Stimulated activated naive CD4-positive, alpha-beta T cell treated with Interleukin-2 at 50 U/mL for 16 hours (primary cell): ENCODE measurements at regions not wholly inside any gene's neighbourhood (a gene's known extent, or its start where the extent isn't known, plus 50 kb on each side); places are given as distances from the start of the nearest gene placed in this dataset.

ENCODE experiments used
- DNase-seq: peaks from one replicate; lab custom pipeline; 2025; lab: John Stamatoyannopoulos, UW

DNA sequence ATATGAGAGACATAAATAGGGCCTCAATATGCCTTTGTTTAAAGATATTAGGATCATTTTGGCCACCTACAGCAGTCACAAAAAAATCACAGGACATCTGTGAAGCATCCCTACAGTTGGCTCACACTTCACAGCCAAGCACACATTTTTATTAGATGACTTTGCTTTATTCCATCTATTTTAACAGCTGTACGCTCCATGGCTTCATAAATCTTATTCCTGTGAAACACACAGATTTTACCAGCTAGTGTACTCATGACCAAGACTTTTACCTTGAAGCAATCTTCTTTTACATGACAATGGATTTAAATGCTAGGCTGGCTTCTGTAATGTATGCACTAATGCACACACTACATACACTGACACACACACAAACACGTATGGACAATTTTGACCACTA lies 254.8 kb upstream of the PITRM1 start:
- DNase-seq, result no peak

DNA sequence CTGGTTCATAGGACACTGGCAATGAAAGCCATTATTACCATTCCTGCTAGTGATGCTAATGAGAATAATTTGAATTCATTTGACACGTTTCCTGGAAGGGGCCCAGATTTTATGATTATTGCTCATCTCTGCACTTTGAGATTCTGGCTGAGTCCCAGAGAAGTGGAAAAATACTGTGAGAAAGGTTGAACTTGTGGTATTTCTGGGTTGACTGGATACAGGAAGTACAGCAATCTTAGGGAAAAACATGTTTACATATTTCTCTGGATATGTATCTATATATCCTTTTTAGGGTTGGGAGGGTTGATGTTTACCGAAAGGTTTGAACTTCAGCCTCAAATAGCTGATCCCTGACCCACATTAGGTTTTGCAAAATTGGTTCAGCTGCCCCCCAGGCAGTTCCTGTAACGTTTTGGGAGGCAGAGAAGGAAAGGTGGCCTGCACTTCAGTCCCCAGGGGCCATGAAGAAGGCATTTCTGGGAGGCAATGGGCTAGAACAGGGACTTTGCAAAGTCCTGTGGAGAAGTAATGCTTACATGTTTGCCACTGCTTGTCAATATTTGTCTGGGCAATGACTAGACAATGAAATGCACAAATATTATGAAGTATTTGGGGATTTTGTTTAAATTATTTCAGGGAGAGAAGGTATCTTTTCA lies 253.7 kb upstream of the PITRM1 start:
- no peak for DNase-seq

DNA sequence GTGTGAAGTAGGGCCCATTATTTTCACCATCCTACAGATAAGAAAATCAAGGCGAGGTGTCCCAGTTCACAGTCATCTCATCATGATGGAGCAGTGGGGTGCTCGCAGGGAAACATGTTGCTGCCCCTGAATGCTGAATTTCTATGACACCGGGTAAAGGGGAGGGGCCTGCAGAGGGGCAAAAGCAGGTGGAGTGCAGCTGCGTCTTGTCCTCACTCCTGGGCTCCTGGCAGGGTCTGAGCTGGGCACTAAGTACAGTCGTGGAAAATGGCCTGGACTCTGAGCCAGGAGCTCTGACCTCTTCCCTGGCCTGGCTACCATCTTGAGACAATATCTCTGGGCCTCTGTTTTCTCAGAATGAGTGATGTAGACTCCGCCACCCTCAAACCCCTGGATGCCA lies 253.1 kb upstream of the PITRM1 start:
- no peak for DNase-seq

DNA sequence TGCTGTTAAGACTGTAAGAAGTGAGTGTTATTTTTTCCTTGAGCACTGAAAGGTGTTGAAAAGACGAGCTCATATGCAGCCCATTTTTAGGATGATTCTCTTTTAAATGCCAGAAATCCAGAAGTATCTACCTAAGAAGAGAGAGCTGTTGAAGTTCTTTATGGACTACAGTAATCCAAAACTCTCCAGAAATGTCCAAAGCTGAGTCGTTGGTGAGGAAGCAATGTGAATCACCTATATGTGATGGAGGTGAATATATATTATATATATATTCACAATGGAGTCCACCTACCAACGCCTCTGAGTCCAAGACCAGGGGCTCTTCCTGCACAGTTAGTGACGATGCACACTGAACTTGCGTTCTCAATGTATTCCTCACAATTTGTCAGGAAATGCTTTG lies 252.7 kb upstream of the PITRM1 start:
- no peak for DNase-seq

DNA sequence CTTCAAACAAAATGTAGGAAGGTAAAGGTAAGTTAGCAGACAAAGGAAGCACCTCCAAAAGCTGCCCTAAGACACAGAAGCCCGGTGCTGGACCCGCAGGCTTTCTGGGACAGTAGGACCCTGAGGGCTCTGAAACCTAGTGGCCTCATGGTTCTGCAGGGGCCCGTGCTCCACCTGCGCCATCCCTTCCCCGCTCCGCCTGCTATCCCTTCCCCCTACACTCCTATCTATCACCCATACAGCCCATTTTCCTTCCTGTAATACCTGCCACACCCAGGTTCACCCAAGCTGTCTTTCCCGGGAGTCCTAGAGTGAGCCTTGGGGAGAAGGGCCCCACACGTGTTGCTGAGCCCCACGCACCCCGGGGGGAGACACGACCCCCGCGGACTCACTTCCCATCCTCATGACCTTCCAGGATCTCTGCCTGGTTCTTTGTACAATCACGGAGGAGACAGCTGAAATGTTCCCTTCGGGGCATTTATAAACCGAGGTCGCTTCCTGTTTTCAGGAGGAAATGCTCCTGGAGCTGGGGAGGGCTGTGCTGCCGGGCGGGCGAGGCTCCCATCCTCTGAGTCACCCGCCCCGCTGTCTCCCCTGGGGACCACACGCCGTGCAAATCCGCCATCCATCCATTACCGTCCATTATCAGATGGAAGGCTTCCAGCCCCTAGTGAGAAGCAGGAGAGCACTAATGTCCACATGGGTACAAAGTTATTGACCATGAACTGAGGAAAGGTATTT lies 251.7 kb upstream of the PITRM1 start:
- DNase-seq, result no peak

DNA sequence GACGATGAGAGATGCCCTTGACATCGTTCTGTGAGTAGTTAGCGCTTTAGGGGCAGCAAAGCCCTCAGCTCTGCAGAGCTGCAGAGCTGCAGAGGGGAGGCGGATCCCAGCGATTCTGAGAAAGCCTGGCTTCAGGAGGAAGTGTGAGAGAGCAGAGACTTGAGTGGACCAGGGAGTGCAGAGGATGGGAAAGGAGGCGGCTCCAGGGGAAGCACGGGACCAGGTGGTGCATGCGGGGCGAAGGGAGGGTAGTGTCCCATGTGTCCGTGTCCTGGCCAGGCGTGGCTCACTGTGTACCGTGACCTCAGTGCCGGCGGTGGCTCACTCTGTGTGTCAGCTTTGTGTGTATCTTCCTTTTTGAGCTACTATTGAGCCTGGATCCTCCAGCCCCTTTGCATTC lies 250.8 kb upstream of the PITRM1 start:
- no peak for DNase-seq

DNA sequence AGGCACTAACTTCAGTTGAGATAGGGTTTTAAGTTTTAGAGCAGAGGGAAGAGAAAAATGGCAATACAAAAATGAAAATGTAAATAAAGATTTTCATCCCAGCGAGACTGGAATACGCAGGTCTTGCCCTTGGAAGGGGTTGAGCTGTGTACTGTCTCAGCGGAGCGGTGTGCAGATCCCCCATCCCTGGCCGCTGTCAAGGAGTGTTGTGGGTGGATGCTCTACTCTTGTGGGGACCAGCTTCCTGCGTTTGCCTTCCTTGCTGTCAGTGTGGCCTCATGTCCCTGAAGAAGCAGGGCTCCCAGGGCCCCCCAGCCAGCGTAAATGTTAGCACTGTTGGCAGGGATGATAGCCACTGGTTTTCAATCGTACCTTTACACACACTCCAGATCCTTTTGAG lies 249.7 kb upstream of the PITRM1 start:
- no peak for DNase-seq

DNA sequence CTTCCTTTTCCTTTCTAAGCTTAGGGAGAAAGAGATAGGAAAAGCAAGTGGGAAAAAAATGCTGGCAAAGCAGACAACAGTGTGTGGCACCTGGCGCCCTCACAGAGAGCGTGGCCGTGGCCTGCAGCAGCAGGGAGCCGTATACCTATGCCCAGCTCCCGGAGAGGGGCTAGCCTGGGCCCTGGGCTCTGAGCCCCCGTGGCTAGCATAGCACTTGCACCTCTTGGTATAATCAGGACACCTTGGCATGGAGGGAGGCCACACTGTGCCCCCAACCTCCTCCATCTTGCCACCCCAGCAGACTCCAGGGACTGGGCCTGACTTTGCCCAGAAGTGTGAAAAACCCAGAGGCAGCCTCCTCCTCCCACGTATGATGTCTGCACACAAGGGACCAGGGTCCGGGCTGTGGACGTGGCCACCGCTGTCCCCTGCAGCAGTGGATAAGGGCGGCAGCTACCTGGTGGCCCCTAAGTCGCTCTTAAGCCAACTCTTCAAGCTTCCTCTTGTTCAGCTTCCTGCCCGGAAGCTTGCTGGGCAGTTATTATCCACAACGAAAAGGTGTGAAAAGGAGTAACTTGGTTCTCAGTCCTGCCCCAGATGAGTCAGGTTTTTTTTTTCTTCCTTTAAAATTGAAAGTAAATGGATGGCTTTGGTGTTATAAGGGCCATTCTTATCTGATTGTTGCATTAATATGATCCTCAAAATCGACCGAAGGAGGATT lies 249.1 kb upstream of the PITRM1 start:
- DNase-seq, result no peak

DNA sequence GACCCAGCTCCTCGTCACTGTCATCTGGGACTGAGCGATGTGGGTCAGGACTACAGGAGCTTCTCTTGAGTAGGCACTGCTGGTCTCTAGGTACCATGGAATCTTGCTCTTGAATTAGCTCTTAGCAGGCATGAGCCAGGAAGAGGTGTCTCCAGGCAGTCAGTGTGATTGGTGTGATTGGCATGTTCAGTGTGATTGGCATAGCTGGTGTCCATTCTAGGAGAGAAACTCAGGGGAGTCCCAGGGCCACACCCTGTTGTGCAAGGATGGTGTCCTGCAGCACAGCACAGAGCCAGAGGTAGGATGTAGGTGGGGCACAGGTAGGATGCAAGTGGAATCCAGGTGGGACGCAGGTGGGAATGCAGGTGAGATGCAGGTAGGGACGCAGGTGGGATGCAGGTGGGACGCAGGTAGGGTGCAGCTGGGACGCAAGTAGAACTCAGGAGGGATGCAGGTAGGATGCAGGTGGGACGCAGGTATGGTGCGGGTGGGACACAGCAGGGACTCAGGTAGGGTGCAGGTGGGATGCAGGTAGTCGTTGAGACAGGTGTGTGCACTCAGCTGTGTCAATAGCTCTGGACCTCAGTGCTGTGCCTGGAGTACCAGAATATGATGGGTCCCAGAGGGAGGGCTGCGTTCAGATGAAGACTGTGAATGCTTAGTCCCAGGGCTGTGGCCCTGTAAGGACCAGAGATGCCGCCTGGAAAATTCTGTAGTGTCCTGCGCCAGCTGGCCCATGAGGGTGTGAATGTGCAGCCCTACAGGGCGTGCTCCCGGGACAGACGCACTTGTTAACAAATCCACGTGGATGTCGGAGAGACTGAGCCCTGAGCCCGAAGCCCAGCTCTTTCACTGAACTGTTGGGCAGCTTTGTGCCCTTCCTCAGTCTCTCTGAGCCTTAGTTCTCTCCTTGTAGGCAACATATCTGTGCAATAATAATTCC lies 248.2 kb upstream of the PITRM1 start:
- DNase-seq, result no peak

DNA sequence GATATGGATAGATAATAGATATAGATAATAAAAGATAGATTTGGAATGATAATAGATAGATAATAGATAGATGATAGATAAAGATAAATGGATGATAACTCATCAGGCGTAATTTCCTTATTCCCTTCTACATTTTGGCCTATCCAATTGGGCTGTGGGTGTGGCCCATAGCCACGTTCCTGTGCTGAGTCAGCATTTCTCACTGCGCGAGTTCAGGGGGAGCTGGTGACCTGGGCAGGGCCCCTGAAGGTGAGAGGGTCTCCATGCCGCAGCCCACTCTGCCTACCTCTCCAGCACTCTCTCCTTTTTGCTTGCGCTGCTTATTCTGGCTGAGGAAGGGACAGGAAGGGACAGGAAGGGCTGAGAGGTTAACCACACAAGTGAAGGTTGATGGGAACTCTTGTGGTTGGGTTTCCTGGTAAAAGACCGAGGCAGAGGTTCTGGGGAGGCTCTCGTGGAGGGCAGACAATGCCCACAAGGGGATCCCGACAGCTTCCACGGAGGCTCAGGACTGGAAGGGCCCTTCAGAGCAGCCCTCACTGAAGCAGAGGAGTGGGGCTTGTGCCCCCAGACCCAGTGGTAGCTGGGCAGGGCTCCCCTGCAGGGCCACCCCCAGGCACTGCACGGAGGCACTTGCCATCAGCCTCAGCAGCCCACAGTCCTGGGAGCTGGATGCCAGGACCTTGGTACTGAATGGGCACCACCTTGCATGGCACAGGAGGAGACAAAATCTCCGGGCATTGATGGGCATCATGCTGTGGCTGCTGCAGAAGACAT lies 247.3 kb upstream of the PITRM1 start:
- DNase-seq, result no peak

DNA sequence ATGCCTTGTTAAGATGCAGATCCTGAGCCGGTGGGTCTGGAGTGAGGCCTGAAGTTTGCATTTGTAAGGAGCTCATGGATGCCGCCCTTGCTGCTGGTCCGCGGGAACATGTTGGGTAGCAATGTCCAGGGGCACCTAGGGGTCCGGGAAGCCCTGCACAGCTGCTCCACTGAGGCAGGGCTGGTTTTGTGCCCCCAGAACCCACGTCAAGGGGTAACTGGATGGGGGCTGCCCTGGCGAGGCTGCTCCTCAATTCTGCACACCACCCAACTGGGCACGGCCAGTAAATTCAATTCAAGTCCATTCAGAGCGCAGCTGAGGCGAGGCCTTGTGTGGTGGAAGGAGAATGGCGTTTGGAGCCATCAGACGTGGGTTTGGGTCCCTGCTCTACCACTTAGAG lies 246.3 kb upstream of the PITRM1 start:
- DNase-seq, result no peak

DNA sequence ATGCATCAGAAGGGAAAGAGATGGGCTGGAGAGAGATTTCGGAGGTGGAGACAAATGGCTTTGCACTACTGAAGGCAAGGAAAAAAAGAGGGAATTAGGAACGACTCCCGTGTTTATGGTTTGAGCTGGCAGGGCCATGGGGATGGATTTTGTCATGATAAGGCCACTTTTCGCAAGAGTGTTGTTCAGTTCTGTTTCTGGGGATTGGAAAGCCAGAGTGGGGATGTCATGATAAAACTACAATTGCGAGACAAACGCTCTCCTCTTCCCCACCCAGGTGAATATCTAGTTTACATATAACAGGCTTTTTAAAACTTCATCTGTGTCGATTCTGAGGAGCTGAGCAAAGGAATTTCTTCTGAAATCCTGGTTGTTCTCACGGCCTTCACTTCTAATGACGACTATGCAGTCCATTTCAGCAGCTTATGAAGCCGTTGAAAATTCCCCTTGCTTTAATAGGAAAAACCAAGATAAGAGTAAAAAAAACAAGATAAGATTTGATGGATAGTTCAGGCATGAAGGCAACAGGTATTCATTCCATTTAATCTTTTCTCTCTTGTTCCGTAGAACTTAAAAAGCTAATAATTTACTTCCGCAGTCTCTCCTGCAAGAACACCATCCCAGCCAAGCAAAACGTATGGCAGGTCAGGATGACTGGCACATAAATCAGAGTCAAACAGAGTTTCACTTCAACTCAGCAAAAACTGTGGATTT lies 245.6 kb upstream of the PITRM1 start:
- no peak for DNase-seq

DNA sequence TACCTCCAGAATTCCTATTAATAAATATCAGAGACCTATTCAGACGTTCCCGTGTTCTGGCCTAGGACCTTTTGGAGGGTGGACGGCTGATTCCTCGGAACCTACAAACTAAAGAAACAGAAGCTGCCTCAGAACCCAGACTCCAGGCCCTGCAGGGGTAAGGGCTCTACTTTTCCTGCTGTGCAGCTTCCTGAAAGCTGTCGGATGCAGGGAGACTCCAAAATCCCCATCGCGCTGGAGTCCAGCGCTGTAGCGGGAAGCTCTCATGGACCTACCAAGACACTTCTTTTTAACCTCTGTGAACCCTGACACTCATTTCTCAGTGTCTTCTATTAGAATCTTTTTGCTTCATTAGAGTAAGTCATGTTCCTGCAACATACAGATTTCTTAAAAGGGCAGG lies 244.5 kb upstream of the PITRM1 start:
- DNase-seq, result no peak

DNA sequence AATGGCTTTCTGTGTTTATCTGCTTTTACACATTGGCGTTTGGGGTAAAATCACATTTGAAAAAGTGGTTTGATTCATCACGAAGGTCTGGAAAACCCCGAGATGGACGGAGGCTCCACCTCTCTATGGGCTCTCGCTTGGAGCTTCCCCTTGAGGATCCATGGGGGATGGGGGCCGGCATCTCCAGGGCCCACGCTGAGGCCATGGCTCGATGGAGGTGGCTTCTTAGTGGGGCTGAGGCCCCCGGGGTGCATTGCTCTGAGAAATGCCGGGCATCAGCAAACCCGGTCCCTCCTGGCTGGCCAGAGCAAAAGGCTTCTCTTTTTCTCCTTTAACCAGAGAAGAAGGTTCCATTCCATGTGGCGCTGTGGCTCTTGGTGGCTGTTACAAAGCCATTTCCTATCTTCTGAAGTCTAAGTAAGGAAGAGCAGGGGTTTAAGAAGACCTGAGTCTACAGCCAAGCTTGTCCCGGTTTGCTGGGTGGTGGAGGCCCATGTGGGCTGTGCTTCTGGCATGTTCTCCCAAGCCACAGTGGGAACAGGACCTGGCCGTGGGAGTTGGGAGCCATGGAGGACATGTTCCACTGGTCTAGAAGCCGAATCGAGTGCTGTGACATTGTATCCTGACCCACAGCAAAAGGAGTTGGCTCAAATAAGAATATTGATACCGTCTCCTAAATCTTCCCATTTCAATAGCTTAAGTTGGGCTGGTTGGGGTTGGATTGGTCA lies 243.5 kb upstream of the PITRM1 start:
- DNase-seq, result no peak

DNA sequence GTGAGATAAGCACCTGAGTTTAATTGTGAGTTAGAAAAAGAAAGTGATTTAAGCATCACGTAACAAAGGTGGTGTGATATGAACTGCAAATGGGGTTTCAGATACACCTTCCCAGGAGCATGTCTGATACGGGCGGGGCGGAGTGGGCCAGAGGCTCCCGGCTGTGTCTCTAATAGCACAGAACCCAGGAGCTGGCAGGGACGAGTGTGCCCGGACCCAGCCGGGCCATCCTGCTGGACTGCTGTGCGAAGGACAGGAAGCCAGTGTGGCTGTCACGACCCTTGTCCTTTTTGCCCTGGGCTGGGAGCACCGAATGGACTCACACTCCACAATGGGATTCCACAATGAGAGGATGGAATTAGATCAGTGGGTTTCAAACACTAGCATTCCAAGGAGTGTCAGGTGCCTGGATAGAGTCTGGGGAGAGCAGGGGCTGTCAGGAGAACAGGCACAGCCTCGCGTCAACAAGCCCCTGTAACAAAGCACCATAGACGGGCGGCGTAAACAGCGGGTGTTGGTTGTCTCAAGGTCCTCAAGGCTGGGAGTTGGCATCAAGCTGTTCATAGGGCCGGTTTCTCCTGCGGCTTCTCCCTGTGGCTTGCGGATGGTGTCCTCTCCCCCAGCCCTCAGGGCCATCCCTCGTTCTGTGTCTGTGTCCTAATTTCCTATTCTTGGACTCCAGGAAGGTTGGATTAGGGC lies 242.6 kb upstream of the PITRM1 start:
- DNase-seq, result no peak

DNA sequence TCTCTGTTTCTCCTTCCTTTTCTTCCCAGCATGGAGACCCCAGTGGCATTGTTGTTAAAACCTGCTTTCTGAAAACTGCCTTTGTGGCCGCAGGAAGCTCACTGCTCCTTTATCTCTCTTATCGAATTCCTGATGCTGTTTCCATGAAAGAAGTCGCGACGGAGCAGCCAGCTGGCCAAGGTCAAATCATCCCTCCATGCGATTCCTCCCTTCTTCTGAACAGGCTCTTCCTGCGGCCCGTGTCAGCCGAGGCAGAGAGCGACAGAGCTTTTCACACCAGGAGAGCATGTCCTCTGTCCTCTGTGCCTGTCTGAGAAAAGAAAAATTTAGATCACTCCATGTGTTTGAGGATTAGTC lies 242.1 kb upstream of the PITRM1 start:
- no peak for DNase-seq

DNA sequence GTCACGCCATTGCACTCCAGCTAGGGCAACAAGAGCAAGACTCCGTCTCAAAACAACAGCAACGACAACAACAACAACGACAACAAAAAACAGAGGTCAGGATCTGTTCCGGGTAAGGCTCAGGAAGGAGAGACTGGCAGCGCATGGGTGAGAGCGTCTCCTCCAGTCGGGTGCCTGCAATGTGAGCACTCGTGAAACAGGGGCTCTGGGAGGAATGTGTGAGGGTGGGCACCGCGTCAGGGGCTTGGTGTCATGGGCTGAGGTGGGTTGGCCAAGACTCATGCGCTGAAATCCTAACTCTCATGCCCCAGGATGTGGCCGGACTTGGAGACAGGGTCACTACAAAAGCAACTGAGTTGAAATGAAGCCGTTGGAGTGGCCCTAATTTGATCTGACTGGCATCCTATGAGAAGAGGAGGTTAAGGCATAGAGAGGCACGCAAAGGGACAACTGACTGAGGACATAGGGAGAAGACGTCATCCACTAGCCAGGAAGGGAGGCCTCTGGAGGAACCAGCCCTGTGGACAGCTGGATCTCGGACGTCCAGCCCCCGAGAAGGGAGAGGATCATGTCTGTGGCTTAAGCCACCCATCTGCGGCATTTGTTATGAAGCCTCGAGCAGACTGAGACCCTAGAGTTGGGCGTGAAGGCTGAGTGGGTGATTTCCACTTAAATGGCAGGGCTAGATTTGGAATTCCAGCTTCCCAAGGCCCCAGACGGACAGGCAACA lies 241.5 kb upstream of the PITRM1 start:
- DNase-seq, result no peak

DNA sequence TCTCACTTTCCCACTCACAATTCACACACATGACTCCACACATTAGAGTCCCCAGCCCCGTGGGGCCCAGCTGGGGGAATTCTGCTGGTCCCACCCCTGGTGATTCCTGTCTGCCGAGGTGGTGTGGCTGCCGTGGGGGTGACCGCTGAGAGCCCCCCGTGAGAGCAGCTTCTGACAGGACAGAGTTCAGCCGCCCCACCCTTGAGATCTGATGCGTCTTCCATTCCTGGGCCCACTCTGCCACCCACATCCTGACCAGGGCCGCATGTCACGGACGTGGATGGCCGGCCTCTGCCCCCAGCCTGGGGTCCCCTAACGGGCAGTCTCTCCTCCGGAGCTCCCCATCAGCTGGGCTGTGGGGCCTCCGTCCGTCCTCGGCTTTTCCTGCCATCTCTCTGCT lies 240.1 kb upstream of the PITRM1 start:
- DNase-seq, result no peak

DNA sequence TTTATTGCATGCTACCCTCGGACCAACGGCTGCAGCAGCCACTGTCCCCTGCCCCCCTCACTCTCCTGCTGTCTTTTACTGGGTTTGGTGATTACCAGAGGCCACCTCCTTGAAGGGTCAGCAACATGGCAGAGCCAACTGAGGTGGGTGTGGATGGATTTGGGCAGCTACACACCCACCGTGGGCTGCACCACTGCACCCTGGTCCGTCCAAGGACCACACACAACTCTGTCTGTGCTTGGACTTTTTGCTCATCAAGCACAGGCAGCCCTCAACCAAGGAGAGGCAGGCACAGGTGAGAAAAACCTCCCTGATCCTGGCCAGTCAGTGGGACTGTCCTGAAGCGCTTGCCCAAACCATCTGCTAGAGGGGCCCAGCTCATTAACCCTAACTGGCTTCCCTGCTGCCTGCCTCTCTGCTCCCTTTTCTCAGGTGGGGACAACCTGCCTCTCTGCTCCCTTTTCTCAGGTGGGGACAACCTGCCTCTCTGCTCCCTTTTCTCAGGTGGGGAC lies 239.5 kb upstream of the PITRM1 start:
- no peak for DNase-seq
